HUES6 (cell line): ENCODE measurements at regions not wholly inside any gene's neighbourhood (a gene's known extent, or its start where the extent isn't known, plus 50 kb on each side); places are given as distances from the start of the nearest gene placed in this dataset.
"Not testable (repeated sequence)": the region's sequence is repeated elsewhere in the genome, so short reads cannot be mapped to it uniquely, and the experiment has no call there.

Source experiments
- H3K27ac ChIP-seq: 2 replicates; pipeline ENCODE4 v1.7.0; 2013; ENCODE audit warnings: low read depth, mild to moderate bottlenecking, low read length, inconsistent platforms
- H3K27me3 ChIP-seq: 2 replicates; pipeline ENCODE4 v1.6.1; 2013; ENCODE audit warnings: low read length; ENCODE audit not compliant: control insufficient read depth, insufficient read depth
- H3K36me3 ChIP-seq: 2 replicates; pipeline ENCODE4 v1.6.1; 2013; ENCODE audit warnings: low read length; ENCODE audit not compliant: control insufficient read depth, insufficient read depth
- H3K4me1 ChIP-seq: 2 replicates; pipeline ENCODE4 v1.6.1; 2013; ENCODE audit warnings: low read length; ENCODE audit not compliant: control insufficient read depth, insufficient read depth
- H3K4me3 ChIP-seq: 2 replicates; pipeline ENCODE4 v1.5.1; 2013; ENCODE audit warnings: low read depth, low read length
- H3K9ac ChIP-seq: one replicate; pipeline ENCODE4 v1.6.1; 2013; ENCODE audit warnings: mild to moderate bottlenecking, low read length
- H3K9me3 ChIP-seq: 2 replicates; pipeline ENCODE4 v1.6.1; 2013; ENCODE audit warnings: low read depth, low read length; ENCODE audit not compliant: control insufficient read depth, insufficient read depth

DNA sequence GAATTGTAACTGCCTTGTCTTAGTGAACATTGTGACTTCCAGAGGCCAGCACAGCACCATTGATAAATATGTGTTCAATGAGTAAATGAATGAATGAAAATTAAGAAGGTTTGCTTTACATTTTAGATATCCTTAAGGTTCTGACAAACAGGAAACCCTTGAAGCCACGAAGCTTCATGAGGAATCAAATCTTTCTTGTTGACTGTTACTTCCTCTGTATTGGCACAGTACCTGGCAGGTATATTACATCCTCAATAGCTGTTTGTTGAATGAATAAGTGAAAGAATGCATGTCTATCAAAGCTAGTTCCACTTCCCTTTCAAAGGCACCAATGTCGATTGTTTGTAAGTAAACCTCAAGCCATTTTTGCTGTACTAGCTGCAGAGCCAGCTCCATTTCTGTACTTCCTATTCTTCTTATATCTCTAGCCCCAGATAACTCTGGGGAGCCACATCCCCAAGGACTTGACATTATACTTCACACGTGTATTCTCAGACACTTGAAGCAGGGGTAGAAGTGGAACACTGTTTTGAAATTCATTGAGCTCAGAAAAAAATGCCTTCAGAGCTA lies 140.3 kb upstream of the RAG2 start:
- no peaks in the 10 kb centered on the region for H3K36me3 ChIP-seq
- no peak overlapping the region for H3K9ac ChIP-seq
- no peaks in the 10 kb centered on the region; the same call in 1 of the 2 replicates for H3K27me3 ChIP-seq
- H3K27ac ChIP-seq = no peak overlapping the region
- no peaks in the 10 kb centered on the region for H3K4me1 ChIP-seq
- no peaks in the 10 kb centered on the region for H3K9me3 ChIP-seq
- H3K4me3 ChIP-seq = no peak overlapping the region

DNA sequence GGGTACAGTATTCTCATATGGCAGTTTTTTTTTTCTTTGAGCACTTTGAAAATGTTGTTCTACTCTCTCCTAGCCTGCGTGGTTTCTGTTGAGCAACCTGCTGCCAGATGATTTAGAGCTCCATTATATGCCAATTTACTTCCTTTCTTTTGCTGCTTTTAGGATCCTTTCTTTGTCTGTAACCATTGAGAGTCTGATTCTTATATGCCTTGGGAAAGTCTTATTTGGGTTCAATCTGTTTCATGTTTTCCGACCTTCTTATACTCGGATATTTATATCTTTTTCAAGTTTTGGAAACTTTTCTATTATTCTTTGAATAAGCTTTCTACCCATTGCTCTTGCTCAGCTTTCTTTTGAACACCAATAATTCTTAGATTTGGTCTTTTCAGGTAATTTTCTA lies 138.1 kb upstream of the RAG2 start:
- H3K27me3 ChIP-seq = no peaks in the 10 kb centered on the region; the same call in 1 of the 2 replicates
- H3K36me3 ChIP-seq = no peaks in the 10 kb centered on the region
- no peak overlapping the region for H3K27ac ChIP-seq
- H3K4me1 ChIP-seq = no peaks in the 10 kb centered on the region
- H3K9me3 ChIP-seq = no peaks in the 10 kb centered on the region
- no peak overlapping the region for H3K9ac ChIP-seq
- no peak overlapping the region for H3K4me3 ChIP-seq

DNA sequence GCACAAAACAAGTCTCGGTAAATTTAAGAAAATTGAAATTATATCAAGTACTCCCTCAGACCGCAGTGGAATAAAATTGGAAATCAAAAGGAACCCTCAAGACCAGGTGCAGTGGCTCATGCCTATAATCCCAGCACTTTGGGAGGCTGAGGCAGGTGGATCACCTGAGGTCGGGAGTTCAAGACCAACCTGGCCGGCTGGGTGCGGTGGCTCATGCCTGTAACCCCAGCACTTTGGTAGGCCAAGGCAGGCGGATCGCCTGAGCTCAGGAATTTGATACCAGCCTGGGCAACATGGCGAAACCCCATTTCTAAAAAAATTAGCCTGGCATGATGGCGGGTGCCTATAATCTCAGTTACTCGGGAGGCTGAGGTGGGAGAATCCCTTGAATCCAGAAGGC lies 135.7 kb upstream of the RAG2 start:
- not testable (repeated sequence) for H3K27ac ChIP-seq, H3K9me3 ChIP-seq, H3K27me3 ChIP-seq, H3K9ac ChIP-seq, H3K4me3 ChIP-seq, H3K36me3 ChIP-seq, H3K4me1 ChIP-seq

DNA sequence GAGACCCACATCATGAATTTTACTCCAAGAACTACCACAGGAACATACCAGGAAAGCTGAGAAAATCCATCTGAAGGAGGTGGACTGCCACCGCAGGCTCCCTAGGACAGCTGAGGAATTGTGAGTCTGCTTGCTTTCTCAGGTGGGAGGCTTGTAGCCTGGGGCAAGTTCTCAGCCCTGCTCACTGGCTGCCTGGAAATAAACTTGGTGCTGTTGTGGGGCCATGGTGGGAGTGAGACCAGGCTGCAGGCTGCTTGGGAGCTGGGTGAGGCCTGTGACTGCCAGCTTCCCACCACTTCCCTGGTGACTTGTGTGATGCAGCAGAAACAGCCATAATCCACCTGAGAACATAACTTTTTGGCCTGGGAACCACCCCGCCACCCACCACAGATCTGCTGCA lies 132.7 kb upstream of the RAG2 start:
- no peaks in the 10 kb centered on the region for H3K27me3 ChIP-seq
- H3K27ac ChIP-seq = no peak overlapping the region
- no peak overlapping the region for H3K9ac ChIP-seq
- H3K36me3 ChIP-seq = no peaks in the 10 kb centered on the region
- H3K9me3 ChIP-seq = no peaks in the 10 kb centered on the region
- no peak overlapping the region for H3K4me3 ChIP-seq
- no peaks in the 10 kb centered on the region for H3K4me1 ChIP-seq

DNA sequence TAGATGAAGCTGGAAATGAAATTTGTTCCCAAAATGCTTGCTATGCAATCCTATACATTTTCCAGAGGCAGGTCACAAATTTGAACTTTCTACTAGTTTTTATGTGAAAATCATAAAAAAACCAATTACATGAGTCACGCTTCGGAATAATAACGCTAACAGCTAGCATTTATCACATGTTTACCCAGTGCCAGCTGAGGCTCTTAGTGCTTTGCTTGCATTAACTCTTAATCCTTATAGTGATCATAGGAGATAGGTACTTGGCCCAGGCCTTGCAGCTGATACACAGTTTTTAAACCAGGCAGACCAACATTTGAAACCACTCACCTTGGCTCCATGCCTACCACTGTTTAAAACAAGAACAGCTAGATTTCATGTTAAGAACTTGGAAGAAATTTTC lies 131.8 kb upstream of the RAG2 start:
- no peaks in the 10 kb centered on the region for H3K36me3 ChIP-seq
- H3K27ac ChIP-seq = no peak overlapping the region
- H3K9me3 ChIP-seq = no peaks in the 10 kb centered on the region
- H3K9ac ChIP-seq = no peak overlapping the region
- H3K4me1 ChIP-seq = no peaks in the 10 kb centered on the region
- H3K27me3 ChIP-seq = no peaks in the 10 kb centered on the region
- H3K4me3 ChIP-seq = no peak overlapping the region

DNA sequence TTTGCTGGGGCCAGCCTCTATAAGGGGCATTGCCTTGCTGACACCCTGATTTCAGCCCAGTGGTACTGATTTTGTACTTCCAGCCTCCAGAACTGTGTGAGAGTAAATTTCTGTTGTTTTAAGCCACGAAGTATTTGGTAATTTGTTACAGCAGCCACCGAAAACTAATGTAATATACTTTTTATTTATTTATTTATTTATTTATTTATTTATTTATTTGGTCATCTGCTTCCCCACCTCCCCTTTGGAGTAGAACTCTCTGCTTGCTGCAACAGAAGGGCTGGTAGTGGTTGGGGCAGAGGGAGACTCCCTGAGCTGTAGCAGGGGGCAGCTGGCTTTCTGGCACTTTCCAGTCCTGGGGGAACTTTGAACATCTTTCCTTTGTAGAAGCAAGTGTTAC lies 128.4 kb upstream of the RAG2 start:
- peaks cover 8% of the 10 kb centered on the region for H3K4me1 ChIP-seq
- H3K27me3 ChIP-seq = no peaks in the 10 kb centered on the region
- no peaks in the 10 kb centered on the region for H3K36me3 ChIP-seq
- no peak overlapping the region for H3K27ac ChIP-seq
- no peaks in the 10 kb centered on the region for H3K9me3 ChIP-seq
- no peak overlapping the region for H3K4me3 ChIP-seq
- no peak overlapping the region for H3K9ac ChIP-seq

DNA sequence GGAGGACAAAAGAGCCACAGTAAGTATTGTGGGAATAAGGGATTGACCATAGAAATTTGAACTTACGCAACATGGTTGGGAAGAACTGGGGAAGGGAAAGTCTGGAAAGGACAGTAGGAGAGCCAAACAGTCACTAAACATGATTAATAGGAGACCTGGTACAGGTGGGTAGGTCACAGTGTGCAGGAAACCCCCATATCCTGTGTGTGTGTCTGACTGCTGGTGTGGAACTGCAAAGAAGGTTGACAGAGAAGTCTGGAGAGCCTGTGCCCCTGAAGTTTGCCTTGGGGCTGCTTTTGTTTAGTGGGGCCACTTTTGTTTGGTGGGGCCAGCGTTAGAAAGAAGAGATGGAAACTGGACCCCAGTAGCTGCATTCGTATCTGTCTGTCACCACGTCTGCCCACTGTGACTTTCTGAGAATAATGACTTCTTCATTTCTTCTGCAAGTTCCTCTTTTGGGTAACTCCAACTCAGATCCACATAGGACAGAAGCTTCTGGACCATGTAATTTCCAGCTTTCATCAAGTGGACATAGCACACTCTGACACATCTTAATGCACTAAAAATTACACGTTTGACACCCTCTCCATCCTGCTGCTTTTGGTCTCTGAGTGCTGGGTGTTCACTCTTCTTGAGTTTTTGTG lies 126.8 kb upstream of the RAG2 start:
- no peak overlapping the region for H3K4me3 ChIP-seq
- no peaks in the 10 kb centered on the region for H3K36me3 ChIP-seq
- no peak overlapping the region for H3K9ac ChIP-seq

DNA sequence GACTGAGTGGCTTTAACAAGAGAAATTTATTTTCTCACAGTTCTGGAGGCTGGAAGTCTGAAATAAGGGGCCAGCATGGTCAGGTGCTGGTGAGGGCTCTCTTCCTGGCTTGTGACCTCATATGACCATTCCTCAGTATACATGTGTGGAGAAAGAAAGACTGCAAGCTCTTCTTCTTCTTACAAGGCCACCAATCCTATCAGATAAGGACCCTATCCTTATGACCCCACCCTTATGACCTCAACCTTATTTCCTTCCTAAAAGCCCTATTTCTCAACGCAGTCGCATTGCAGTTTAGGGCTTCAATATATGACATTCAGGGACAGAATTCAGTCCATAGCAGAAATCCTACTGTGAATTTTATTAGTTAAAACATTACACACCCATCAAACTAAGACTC lies 124.4 kb upstream of the RAG2 start:
- Histone ChIP-seq H3K27me3 (peaks cover 10% of the 10 kb centered on the region; the same call in 1 of the 2 replicates), H3K9me3 (no peaks in the 10 kb centered on the region), H3K9ac (no peak overlapping the region), H3K36me3 (no peaks in the 10 kb centered on the region), H3K4me3 (no peak overlapping the region), H3K27ac (no peak overlapping the region), H3K4me1 (peaks cover 24% of the 10 kb centered on the region)

More for the DNA sequence above, 126.8 kb upstream of the RAG2 start:
- Histone ChIP-seq H3K4me1 (peaks cover 8% of the 10 kb centered on the region), H3K27me3 (no peaks in the 10 kb centered on the region), H3K27ac (no peak overlapping the region), H3K9me3 (no peaks in the 10 kb centered on the region)

DNA sequence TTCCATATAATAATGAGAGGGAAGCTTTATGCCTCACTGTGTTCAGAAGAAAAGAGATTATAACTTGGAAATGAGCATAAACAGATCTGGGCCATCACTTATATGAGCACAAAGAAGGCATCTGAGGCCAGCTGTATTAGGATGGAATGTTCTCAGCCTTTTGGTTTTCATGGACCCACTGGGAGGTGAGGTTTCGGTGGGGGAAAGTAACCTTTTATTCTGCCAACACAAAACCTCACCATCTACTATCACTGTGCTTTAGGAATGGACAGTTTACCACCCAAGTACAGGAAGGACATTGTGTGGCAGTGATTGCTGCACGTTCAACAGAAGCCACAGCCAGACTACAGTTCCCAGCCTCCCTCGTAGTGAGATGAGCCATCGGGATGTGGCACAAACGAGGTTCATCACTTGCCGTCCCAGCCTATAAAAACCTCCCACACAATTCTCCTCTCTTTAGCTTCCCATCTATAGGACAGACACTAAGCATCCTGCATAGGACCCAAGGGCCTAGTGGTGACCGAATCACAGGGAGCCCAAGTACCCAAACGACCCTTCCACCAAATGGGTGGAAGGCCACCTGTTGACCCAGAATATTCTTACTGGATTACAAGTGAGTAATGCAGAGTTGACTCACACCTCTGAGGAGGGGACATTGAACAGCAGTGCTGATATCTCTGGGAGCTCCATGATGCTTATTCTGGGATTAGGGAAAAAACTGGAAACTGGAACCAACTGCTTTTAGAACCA lies 121.5 kb upstream of the RAG2 start:
- H3K9me3 ChIP-seq = no peaks in the 10 kb centered on the region
- H3K27me3 ChIP-seq = peaks cover 14% of the 10 kb centered on the region; the same call in 1 of the 2 replicates
- H3K4me1 ChIP-seq = peaks cover 24% of the 10 kb centered on the region
- H3K27ac ChIP-seq = no peak overlapping the region
- H3K36me3 ChIP-seq = no peaks in the 10 kb centered on the region
- H3K9ac ChIP-seq = no peak overlapping the region
- H3K4me3 ChIP-seq = no peak overlapping the region

DNA sequence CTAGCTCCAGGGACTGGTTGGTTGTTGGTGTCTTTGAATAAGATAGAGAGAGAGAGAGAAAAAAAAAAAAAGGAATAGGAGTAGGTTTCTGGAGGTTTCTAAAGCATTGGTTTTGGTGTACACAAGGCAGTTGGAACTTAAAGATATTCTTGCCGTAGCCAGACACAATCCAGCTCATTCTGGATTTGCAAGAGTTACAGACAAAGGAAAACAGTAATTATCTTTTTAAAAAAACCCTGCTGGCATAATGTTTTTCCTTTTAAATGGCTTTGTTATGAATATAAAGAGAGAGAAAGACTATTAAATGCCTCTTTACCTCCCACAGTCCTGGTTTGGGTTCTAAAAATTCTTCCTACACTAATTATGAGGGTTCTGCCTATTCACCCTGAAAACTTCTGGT lies 120.4 kb upstream of the RAG2 start:
- peaks cover 14% of the 10 kb centered on the region; the same call in 1 of the 2 replicates for H3K27me3 ChIP-seq
- peaks cover 17% of the 10 kb centered on the region for H3K4me1 ChIP-seq
- no peak overlapping the region for H3K27ac ChIP-seq
- no peak overlapping the region for H3K4me3 ChIP-seq
- H3K9me3 ChIP-seq = no peaks in the 10 kb centered on the region
- H3K36me3 ChIP-seq = no peaks in the 10 kb centered on the region
- no peak overlapping the region for H3K9ac ChIP-seq

DNA sequence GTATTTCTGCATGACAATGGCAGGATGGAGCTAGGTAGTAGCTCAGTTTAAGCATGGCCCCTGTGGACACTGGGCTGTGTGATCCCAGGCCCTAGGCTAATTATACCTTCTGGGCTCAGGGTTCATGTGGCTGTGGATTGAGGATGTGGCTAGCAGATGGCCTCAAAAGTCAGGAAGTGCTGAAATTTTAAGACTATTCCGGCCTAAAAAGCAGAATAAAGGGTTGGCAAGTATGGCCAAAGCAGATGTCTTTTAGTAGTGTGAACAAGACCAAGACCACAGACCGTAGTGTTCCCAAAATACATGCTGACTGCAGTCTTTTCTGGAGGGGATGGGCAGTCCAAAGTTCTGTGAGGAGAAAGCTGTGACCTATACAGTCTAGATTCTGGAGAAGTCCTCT lies 115.7 kb upstream of the RAG2 start:
- Histone ChIP-seq H3K36me3 (no peaks in the 10 kb centered on the region), H3K27me3 (peaks cover 14% of the 10 kb centered on the region; the same call in 1 of the 2 replicates), H3K27ac (no peak overlapping the region), H3K9me3 (no peaks in the 10 kb centered on the region), H3K9ac (no peak overlapping the region), H3K4me3 (no peak overlapping the region), H3K4me1 (peaks cover 9% of the 10 kb centered on the region)
